DND-41 (cell line): ENCODE measurements at regions not wholly inside any gene's neighbourhood (a gene's known extent, or its start where the extent isn't known, plus 50 kb on each side); places are given as distances from the start of the nearest gene placed in this dataset.

ENCODE experiments used
- ATAC-seq: fragments of 200-7000 bp; cut with Tn5 transposase; 3 replicates; pipeline ENCODE4 v1.9.1; 2021; ENCODE audit warnings: low read depth; ENCODE audit not compliant: insufficient read depth
- DNase-seq: peaks from one replicate; pipeline ENCODE4 v3.0.0-alpha.2; 2020
- H2AFZ ChIP-seq: 2 replicates; pipeline ENCODE4 v1.6.0; 2012; ENCODE audit warnings: low read depth, low read length
- H3K27ac ChIP-seq: 2 replicates; pipeline ENCODE4 v1.5.1; 2012; ENCODE audit warnings: low read length, inconsistent platforms
- H3K27me3 ChIP-seq: fragments of 200-600 bp; sonication (generic); 2 replicates; pipeline ENCODE4 v1.6.0; 2012; ENCODE audit warnings: low read length, mild to moderate bottlenecking, inconsistent platforms; ENCODE audit not compliant: insufficient read depth, poor library complexity
- H3K36me3 ChIP-seq: 2 replicates; pipeline ENCODE4 v1.5.1; 2012; ENCODE audit warnings: low read length, inconsistent platforms; ENCODE audit not compliant: insufficient read depth
- H3K4me1 ChIP-seq: 2 replicates; pipeline ENCODE4 v1.5.1; 2012; ENCODE audit warnings: mild to moderate bottlenecking, low read length; ENCODE audit not compliant: insufficient read depth
- H3K4me2 ChIP-seq: 2 replicates; pipeline ENCODE4 v1.6.0; 2012; ENCODE audit warnings: mild to moderate bottlenecking, moderate library complexity, low read length, inconsistent platforms; ENCODE audit not compliant: insufficient read depth
- H3K4me3 ChIP-seq, 2 experiments: fragments of 200-600 bp in 1 of 2; shearing (Covaris generic) in 1 of 2; 2 replicates each; pipeline ENCODE4 v1.5.1; 2012 to 2016; ENCODE audit warnings: inconsistent platforms in 2 of 2, low read length in 2 of 2, mild to moderate bottlenecking in 2 of 2, low read depth in 1 of 2, moderate library complexity in 1 of 2
- H3K79me2 ChIP-seq: 2 replicates; pipeline ENCODE4 v1.6.0; 2012; ENCODE audit warnings: low read length, inconsistent platforms; ENCODE audit not compliant: insufficient read depth
- H3K9ac ChIP-seq: 2 replicates; pipeline ENCODE4 v1.6.0; 2012; ENCODE audit warnings: low read depth, mild to moderate bottlenecking, inconsistent platforms, low read length, moderate library complexity
- H3K9me3 ChIP-seq: 2 replicates; pipeline ENCODE4 v1.5.1; 2012; ENCODE audit warnings: low read length, moderate library complexity, mild to moderate bottlenecking, inconsistent platforms; ENCODE audit not compliant: insufficient read depth, severe bottlenecking
- H4K20me1 ChIP-seq: 2 replicates; pipeline ENCODE4 v1.6.0; 2012; ENCODE audit warnings: low read length; ENCODE audit not compliant: insufficient read depth
- EZH2 ChIP-seq: IDR thresholded peaks from 3 replicates; pipeline ENCODE4 v1.6.1; 2012; ENCODE audit warnings: borderline replicate concordance, low read depth, mild to moderate bottlenecking, moderate library complexity, low read length, inconsistent platforms; ENCODE audit not compliant: severe bottlenecking
- TF ChIP-seq, protein P1 (sequence below): IDR thresholded peaks from 2 replicates; pipeline ENCODE4 v1.5.1; 2012; ENCODE audit warnings: borderline replicate concordance, low read length, moderate library complexity, mild to moderate bottlenecking; ENCODE audit not compliant: poor library complexity, severe bottlenecking; ENCODE audit errors: extremely low read depth

- Histone ChIP-seq H3K36me3 (no peaks in the 10 kb centered on the region), H3K9ac (no peak overlapping the region), H2AFZ (no peak overlapping the region), H3K79me2 (no peaks in the 10 kb centered on the region), H3K4me1 (no peaks in the 10 kb centered on the region), H3K27me3 (no peaks in the 10 kb centered on the region), H3K9me3 (no peaks in the 10 kb centered on the region), H3K4me3 (no peak overlapping the region), H3K27ac (no peak overlapping the region), H3K4me2 (no peak overlapping the region), H4K20me1 (no peaks in the 10 kb centered on the region)
- no peak for TF ChIP-seq EZH2
- TF ChIP-seq, protein P1, sequence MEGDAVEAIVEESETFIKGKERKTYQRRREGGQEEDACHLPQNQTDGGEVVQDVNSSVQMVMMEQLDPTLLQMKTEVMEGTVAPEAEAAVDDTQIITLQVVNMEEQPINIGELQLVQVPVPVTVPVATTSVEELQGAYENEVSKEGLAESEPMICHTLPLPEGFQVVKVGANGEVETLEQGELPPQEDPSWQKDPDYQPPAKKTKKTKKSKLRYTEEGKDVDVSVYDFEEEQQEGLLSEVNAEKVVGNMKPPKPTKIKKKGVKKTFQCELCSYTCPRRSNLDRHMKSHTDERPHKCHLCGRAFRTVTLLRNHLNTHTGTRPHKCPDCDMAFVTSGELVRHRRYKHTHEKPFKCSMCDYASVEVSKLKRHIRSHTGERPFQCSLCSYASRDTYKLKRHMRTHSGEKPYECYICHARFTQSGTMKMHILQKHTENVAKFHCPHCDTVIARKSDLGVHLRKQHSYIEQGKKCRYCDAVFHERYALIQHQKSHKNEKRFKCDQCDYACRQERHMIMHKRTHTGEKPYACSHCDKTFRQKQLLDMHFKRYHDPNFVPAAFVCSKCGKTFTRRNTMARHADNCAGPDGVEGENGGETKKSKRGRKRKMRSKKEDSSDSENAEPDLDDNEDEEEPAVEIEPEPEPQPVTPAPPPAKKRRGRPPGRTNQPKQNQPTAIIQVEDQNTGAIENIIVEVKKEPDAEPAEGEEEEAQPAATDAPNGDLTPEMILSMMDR = no peak
- DNase-seq = no peak
- ATAC-seq = no peak
These were observed 1430.8 kb downstream of the REEP3 start for GRCh38 chr10:64952042-64952441.

GRCh38 chr10:64956441-64956840, 1435.2 kb downstream of the REEP3 start:
- no peak for TF ChIP-seq EZH2
- TF ChIP-seq, protein P1 = no peak
- Histone ChIP-seq H3K27me3 (no peaks in the 10 kb centered on the region), H3K4me1 (no peaks in the 10 kb centered on the region), H3K79me2 (no peaks in the 10 kb centered on the region), H3K36me3 (no peaks in the 10 kb centered on the region), H2AFZ (no peak overlapping the region), H3K9ac (no peak overlapping the region), H3K27ac (no peak overlapping the region), H3K9me3 (no peaks in the 10 kb centered on the region), H3K4me3 (no peak overlapping the region), H3K4me2 (no peak overlapping the region), H4K20me1 (no peaks in the 10 kb centered on the region)
- ATAC-seq (no peak), DNase-seq (no peak)

- Histone ChIP-seq H2AFZ (no peak overlapping the region), H3K27me3 (no peaks in the 10 kb centered on the region), H4K20me1 (no peaks in the 10 kb centered on the region), H3K79me2 (no peaks in the 10 kb centered on the region), H3K27ac (no peak overlapping the region), H3K9me3 (no peaks in the 10 kb centered on the region), H3K4me1 (no peaks in the 10 kb centered on the region), H3K4me2 (no peak overlapping the region), H3K9ac (no peak overlapping the region), H3K36me3 (no peaks in the 10 kb centered on the region), H3K4me3 (no peak overlapping the region)
- ATAC-seq (no peak), DNase-seq (no peak)
- TF ChIP-seq EZH2 = no peak
- TF ChIP-seq, protein P1 = no peak
These were observed 1437.9 kb downstream of the REEP3 start for GRCh38 chr10:64959116-64959515.

GRCh38 chr10:64959883-64960282, 1438.7 kb downstream of the REEP3 start:
- H3K36me3 ChIP-seq = no peaks in the 10 kb centered on the region
- no peak overlapping the region for H2AFZ ChIP-seq
- no peak overlapping the region for H3K4me3 ChIP-seq
- no peaks in the 10 kb centered on the region for H4K20me1 ChIP-seq
- DNase-seq (no peak), ATAC-seq (no peak)
- TF ChIP-seq EZH2 = no peak
- TF ChIP-seq, protein P1 = no peak
- no peak overlapping the region for H3K9ac ChIP-seq
- H3K79me2 ChIP-seq = no peaks in the 10 kb centered on the region
- H3K9me3 ChIP-seq = no peaks in the 10 kb centered on the region
- no peak overlapping the region for H3K27ac ChIP-seq
- H3K4me1 ChIP-seq = no peaks in the 10 kb centered on the region
- no peaks in the 10 kb centered on the region for H3K27me3 ChIP-seq
- H3K4me2 ChIP-seq = no peak overlapping the region
